AG04450 (cell line): ENCODE measurements at regions not wholly inside any gene's neighbourhood (a gene's known extent, or its start where the extent isn't known, plus 50 kb on each side); places are given as distances from the start of the nearest gene placed in this dataset.

ENCODE experiments used
- CTCF ChIA-PET: fragments of 300-600, 350-600 bp; formaldehyde crosslinking; extraction: SDS; loops from one replicate; lab custom pipeline; 2022; ENCODE audit warnings: antibody characterized with exemption, inconsistent platforms; lab: Charles Lee
- POLR2A ChIA-PET: fragments of 350-600 bp; formaldehyde crosslinking; extraction: SDS; loops from one replicate; lab custom pipeline; 2021; ENCODE audit warnings: antibody characterized with exemption, inconsistent platforms; lab: Yijun Ruan, JAX
- DNase-seq: peaks from one replicate; pipeline ENCODE4 v3.0.0-alpha.2; 2011; ENCODE audit warnings: low read depth, low spot score
- H3K27ac ChIP-seq: one replicate; pipeline ENCODE4 v1.5.1; 2012; ENCODE audit warnings: low read depth, low read length, control low read depth
- H3K27me3 ChIP-seq: one replicate; pipeline ENCODE4 v1.6.0; 2012; ENCODE audit warnings: low read length; ENCODE audit not compliant: control insufficient read depth, insufficient read depth
- H3K4me3 ChIP-seq: 2 replicates; pipeline ENCODE4 v1.5.1; 2011; ENCODE audit warnings: mild to moderate bottlenecking, low read depth, low read length, control low read depth
- H3K9me3 ChIP-seq: 2 replicates; pipeline ENCODE4 v1.5.1; 2012; ENCODE audit warnings: low read length; ENCODE audit not compliant: control insufficient read depth, insufficient read depth
- CTCF ChIP-seq: IDR thresholded peaks from 2 replicates; pipeline ENCODE4 v1.5.1; 2011; ENCODE audit warnings: low read depth, low read length, control low read depth, inconsistent platforms

GRCh38 chr1:232150770-232151548 is 479.0 kb downstream of the SIPA1L2 start:
- Histone ChIP-seq H3K27ac (no peak overlapping the region), H3K9me3 (no peaks in the 10 kb centered on the region), H3K4me3 (no peak overlapping the region), H3K27me3 (no peaks in the 10 kb centered on the region)
- POLR2A ChIA-PET: no interaction called here
- CTCF ChIA-PET: no interaction called here
- DNase-seq: no peak
- TF ChIP-seq CTCF: no peak

GRCh38 chr1:232149287-232150201 is 480.4 kb downstream of the SIPA1L2 start:
- POLR2A ChIA-PET: interaction anchor here (1.1 to 1.3 kb wide), 2 partner anchors 11 to 136 kb away, joined by 4 to 9 read pairs; no protein-coding TSS in a partner anchor
- TF ChIP-seq CTCF: no peak
- CTCF ChIA-PET: interaction anchor here (0.6 to 0.7 kb wide), 4 partner anchors 184 to 1186 kb away, joined by 3 to 6 read pairs (median 4); no protein-coding TSS in a partner anchor
- H3K27ac ChIP-seq: no peak overlapping the region
- no peaks in the 10 kb centered on the region for H3K9me3 ChIP-seq
- peak; percentile 38 for DNase-seq
- H3K27me3 ChIP-seq: no peaks in the 10 kb centered on the region
- H3K4me3 ChIP-seq: no peak overlapping the region

GRCh38 chr1:232147215-232147614 is 482.7 kb downstream of the SIPA1L2 start:
- H3K9me3 ChIP-seq: no peaks in the 10 kb centered on the region
- no peak overlapping the region for H3K27ac ChIP-seq
- POLR2A ChIA-PET: no interaction called here
- no peak overlapping the region for H3K4me3 ChIP-seq
- TF ChIP-seq CTCF: no peak
- no peaks in the 10 kb centered on the region for H3K27me3 ChIP-seq
- CTCF ChIA-PET: no interaction called here
- no peak for DNase-seq

- no peak for DNase-seq
- H3K9me3 ChIP-seq: no peaks in the 10 kb centered on the region
- ChIA-PET POLR2A (no interaction called here), CTCF (no interaction called here)
- no peak overlapping the region for H3K4me3 ChIP-seq
- H3K27me3 ChIP-seq: no peaks in the 10 kb centered on the region
- H3K27ac ChIP-seq: no peak overlapping the region
- no peak for TF ChIP-seq CTCF
Measured at GRCh38 chr1:232146514-232146913, 483.4 kb downstream of the SIPA1L2 start.

- Histone ChIP-seq H3K27me3 (no peaks in the 10 kb centered on the region), H3K27ac (no peak overlapping the region), H3K4me3 (no peak overlapping the region), H3K9me3 (no peaks in the 10 kb centered on the region)
- POLR2A ChIA-PET: no interaction called here
- DNase-seq: no peak
- no peak for TF ChIP-seq CTCF
- CTCF ChIA-PET: no interaction called here
Measured at GRCh38 chr1:232145768-232146167, 484.2 kb downstream of the SIPA1L2 start.
